OCI-LY1 (cell line): ENCODE measurements at regions not wholly inside any gene's neighbourhood (a gene's known extent, or its start where the extent isn't known, plus 50 kb on each side); places are given as distances from the start of the nearest gene placed in this dataset.

ENCODE experiments used
- CTCF ChIP-seq: fragments of 200-600 bp; sonication (generic), shearing (Covaris generic); IDR thresholded peaks from 2 replicates; pipeline ENCODE4 v1.5.1; 2017; ENCODE audit warnings: mild to moderate bottlenecking, antibody characterized with exemption, low read length, moderate library complexity, mixed read lengths
- EZH2 ChIP-seq: fragments of 200-600 bp; sonication (generic), shearing (Covaris generic); IDR thresholded peaks from 2 replicates; pipeline ENCODE4 v1.8.0; 2017; ENCODE audit warnings: borderline replicate concordance, mixed run types, mild to moderate bottlenecking, antibody characterized with exemption, low read length, moderate library complexity, mixed read lengths

DNA sequence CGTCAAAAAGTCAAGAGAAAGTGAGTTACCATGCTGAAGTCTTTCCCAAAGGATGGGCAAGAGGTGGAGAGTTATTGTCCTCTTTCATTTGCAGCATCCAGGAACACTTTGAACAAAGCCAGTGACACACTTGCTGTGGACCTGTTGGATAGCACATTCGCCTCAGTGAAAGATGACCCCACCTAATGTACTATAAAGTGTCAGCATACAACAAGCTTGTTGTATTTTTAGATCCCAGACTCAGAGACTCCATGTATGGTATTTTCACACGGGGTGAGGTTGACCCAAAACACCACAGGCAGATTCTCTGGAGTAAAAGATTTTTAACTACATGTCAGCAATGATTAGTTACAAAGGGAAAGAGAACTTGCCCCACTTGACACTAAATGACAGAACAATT, 273.8 kb downstream of the PTBP2 start:
- TF ChIP-seq CTCF = no peak
- no peak for TF ChIP-seq EZH2
